Transverse colon (tissue), 4 donors: ENCODE measurements at regions not wholly inside any gene's neighbourhood (a gene's known extent, or its start where the extent isn't known, plus 50 kb on each side); places are given as distances from the start of the nearest gene placed in this dataset.

Experiments
- DNase-seq: peaks from one replicate; pipeline ENCODE4 v3.0.0-alpha.2; 2019
- H3K27ac ChIP-seq, 4 donors: fragments of 200-600 bp; sonication (generic); 2 replicates each; pipeline ENCODE4 v1.5.1; 2016 to 2018; ENCODE audit warnings: inconsistent platforms in 4 of 4
- H3K27me3 ChIP-seq: fragments of 200-600 bp; sonication (generic); 2 replicates; pipeline ENCODE4 v1.5.1; 2017; ENCODE audit warnings: inconsistent platforms
- H3K36me3 ChIP-seq, 4 donors: fragments of 200-600 bp; sonication (generic); 2 replicates each; pipeline ENCODE4 v1.5.1; 2017 to 2019; ENCODE audit warnings: inconsistent platforms in 4 of 4
- H3K4me1 ChIP-seq, 4 donors: fragments of 200-600 bp; sonication (generic); 2 replicates each; pipeline ENCODE4 v1.5.1; 2017 to 2020; ENCODE audit warnings: inconsistent platforms in 4 of 4
- H3K4me3 ChIP-seq, 4 donors: fragments of 200-600 bp; sonication (generic); 1 replicate in 1 of 4; 2 replicates in 3 of 4; pipeline versions ENCODE4 v1.5.1 to v1.6.1; 2017 to 2019; ENCODE audit warnings: inconsistent platforms in 4 of 4
- H3K9me3 ChIP-seq, 2 donors: fragments of 200-600 bp; sonication (generic); 2 replicates each; pipeline ENCODE4 v1.5.1; 2017 to 2019; ENCODE audit warnings: inconsistent platforms in 2 of 2
- CTCF ChIP-seq, 5 experiments: fragments of 200-600 bp in 3 of 5; fragments of 450-650 bp in 2 of 5; sonication (generic) in 3 of 5; IDR thresholded peaks; 1 replicate in 2 of 5; 2 replicates in 3 of 5; pipeline ENCODE4 v1.5.1; 2016 to 2017; ENCODE audit warnings: antibody characterized with exemption in 5 of 5, inconsistent platforms in 3 of 5, mild to moderate bottlenecking in 2 of 5, moderate library complexity in 1 of 5
- EP300 ChIP-seq: sonication (generic); formaldehyde crosslinking; IDR thresholded peaks from one replicate; pipeline ENCODE4 v1.6.1; 2017; ENCODE audit warnings: antibody characterized with exemption, low read depth
- POLR2A ChIP-seq: fragments of 450-650 bp; IDR thresholded peaks from one replicate; pipeline ENCODE4 v1.6.1; 2016; ENCODE audit warnings: antibody characterized with exemption, mild to moderate bottlenecking, moderate library complexity
- POLR2AphosphoS5 ChIP-seq, 3 donors: sonication (generic); formaldehyde crosslinking; IDR thresholded peaks; one replicate each; pipeline ENCODE4 v1.6.1; 2016; ENCODE audit warnings: antibody characterized with exemption in 3 of 3
- WGBS, 2 donors: methylation state at CpG; one replicate each; pipeline ENCODE4 v1.1.5; 2018; ENCODE audit warnings: low coverage in 1 of 2; 5-methylcytosine and 5-hydroxymethylcytosine counted together
- in situ Hi-C, 4 donors: fragments of 200-750 bp; cut with MboI; loops; one replicate each; pipeline versions ENCODE4 v1.15.0 to v1.15.1; 2017; ENCODE audit warnings: low sequenced_read_pairs in 3 of 4, low pct_ligation_motif_present in 1 of 4, low pct_unique_long_range_greater_than_20kb in 1 of 4
- intact Hi-C: fragments of 100-400 bp; cut with DNase I; formaldehyde crosslinking; loops from one replicate; pipeline ENCODE4 v1.15.1; 2023; ENCODE audit warnings: low total_unique reads

- intact Hi-C loops (no loop called here), in situ Hi-C loops (no loop called here)
- no peaks in the 10 kb centered on the region for H3K9me3 ChIP-seq
- 45 to 80% methylated on average over 1 to 4 of the region's 4 CpGs for WGBS, 2 donors
- H3K4me1 ChIP-seq = no peaks in the 10 kb centered on the region
- no peak overlapping the region for H3K27ac ChIP-seq
- H3K36me3 ChIP-seq = no peaks in the 10 kb centered on the region
- no peak overlapping the region for H3K4me3 ChIP-seq
- TF ChIP-seq CTCF (IDR thresholded peaks at IDR 0.05) = no peak
- no peak for TF ChIP-seq EP300
- no peak for TF ChIP-seq POLR2AphosphoS5 (IDR thresholded peaks at IDR 0.05)
- no peak for TF ChIP-seq POLR2A
- H3K27me3 ChIP-seq = no peaks in the 10 kb centered on the region
- DNase-seq = no peak
These were observed 535.4 kb upstream of the C16orf82 start for GRCh38 chr16:26531290-26531730.

GRCh38 chr16:26532456-26532855 is 534.3 kb upstream of the C16orf82 start:
- Histone ChIP-seq H3K27me3 (no peaks in the 10 kb centered on the region), H3K4me1 (no peaks in the 10 kb centered on the region), H3K4me3 (no peak overlapping the region), H3K27ac (no peak overlapping the region), H3K9me3 (no peaks in the 10 kb centered on the region), H3K36me3 (no peaks in the 10 kb centered on the region)
- 83 to 92% methylated on average over 1 of the region's 1 CpG for WGBS, 2 donors
- DNase-seq = no peak
- no peak for TF ChIP-seq POLR2AphosphoS5 (IDR thresholded peaks at IDR 0.05)
- TF ChIP-seq CTCF (IDR thresholded peaks at IDR 0.05) = no peak
- no peak for TF ChIP-seq POLR2A
- no peak for TF ChIP-seq EP300
- in situ Hi-C loops (no loop called here), intact Hi-C loops (no loop called here)

GRCh38 chr16:26542198-26542597 is 524.5 kb upstream of the C16orf82 start:
- Histone ChIP-seq H3K9me3 (no peaks in the 10 kb centered on the region), H3K36me3 (no peaks in the 10 kb centered on the region), H3K4me3 (no peak overlapping the region), H3K27me3 (no peaks in the 10 kb centered on the region), H3K4me1 (no peaks in the 10 kb centered on the region), H3K27ac (no peak overlapping the region)
- TF ChIP-seq POLR2A = no peak
- TF ChIP-seq CTCF (IDR thresholded peaks at IDR 0.05) = no peak
- no peak for TF ChIP-seq POLR2AphosphoS5 (IDR thresholded peaks at IDR 0.05)
- no peak for TF ChIP-seq EP300
- no peak for DNase-seq
- in situ Hi-C loops (no loop called here), intact Hi-C loops (no loop called here)
- 84 to 91% methylated on average over 5 of the region's 5 CpGs for WGBS, 2 donors

- TF ChIP-seq POLR2AphosphoS5 (IDR thresholded peaks at IDR 0.05) = no peak
- TF ChIP-seq EP300 = no peak
- H3K9me3 ChIP-seq = no peaks in the 10 kb centered on the region
- H3K27me3 ChIP-seq = no peaks in the 10 kb centered on the region
- H3K27ac ChIP-seq = no peak overlapping the region
- WGBS, 2 donors = 60 to 66% methylated on average over 2 of the region's 2 CpGs
- no peak for DNase-seq
- in situ Hi-C loops = no loop called here
- intact Hi-C loops = no loop called here
- H3K4me1 ChIP-seq = no peaks in the 10 kb centered on the region
- H3K4me3 ChIP-seq = no peak overlapping the region
- no peaks in the 10 kb centered on the region for H3K36me3 ChIP-seq
These were observed 520.2 kb upstream of the C16orf82 start for GRCh38 chr16:26546573-26546972.

- TF ChIP-seq EP300 = no peak
- TF ChIP-seq POLR2AphosphoS5 (IDR thresholded peaks at IDR 0.05) = no peak
- no peaks in the 10 kb centered on the region for H3K9me3 ChIP-seq
- in situ Hi-C loops = no loop called here
- H3K4me1 ChIP-seq = no peaks in the 10 kb centered on the region
- no peak overlapping the region for H3K4me3 ChIP-seq
- H3K27me3 ChIP-seq = no peaks in the 10 kb centered on the region
- intact Hi-C loops = no loop called here
- no peak for DNase-seq
- H3K36me3 ChIP-seq = no peaks in the 10 kb centered on the region
- WGBS, 2 donors = 70 to 72% methylated on average over 2 of the region's 2 CpGs
- H3K27ac ChIP-seq = no peak overlapping the region
These were observed 519.0 kb upstream of the C16orf82 start for GRCh38 chr16:26547681-26548080.
